Kidney (tissue), 13 donors: ENCODE measurements at regions not wholly inside any gene's neighbourhood (a gene's known extent, or its start where the extent isn't known, plus 50 kb on each side); places are given as distances from the start of the nearest gene placed in this dataset.

ENCODE experiments used
- DNase-seq, 5 donors: peaks; one replicate each; pipeline ENCODE4 v3.0.0-alpha.2; 2013 to 2020
- FAIRE-seq: peaks from 2 replicates; lab custom pipeline; 2012; peaks lifted over from hg19 to GRCh38; lab: Jason Lieb, UNC
- H3K27ac ChIP-seq, 2 donors: one replicate each; pipeline ENCODE4 v1.7.0; 2013; ENCODE audit warnings: low read depth in 2 of 2, low read length in 2 of 2, inconsistent platforms in 1 of 2
- H3K27me3 ChIP-seq: one replicate; pipeline ENCODE4 v1.7.1; 2013; ENCODE audit warnings: low read length, inconsistent platforms; ENCODE audit not compliant: control insufficient read depth, insufficient read depth
- H3K36me3 ChIP-seq, 3 donors: one replicate each; pipeline versions ENCODE4 v1.7.0 to v1.7.1; 2013; ENCODE audit warnings: low read length in 3 of 3, control low read depth in 1 of 3, inconsistent platforms in 1 of 3; ENCODE audit not compliant: insufficient read depth in 3 of 3, control insufficient read depth in 2 of 3
- H3K4me1 ChIP-seq, 3 donors: one replicate each; pipeline versions ENCODE4 v1.7.0 to v1.7.1; 2013; ENCODE audit warnings: low read length in 3 of 3, inconsistent platforms in 1 of 3, low read depth in 1 of 3; ENCODE audit not compliant: control insufficient read depth in 2 of 3, insufficient read depth in 2 of 3
- H3K4me3 ChIP-seq, 3 donors: one replicate each; pipeline versions ENCODE4 v1.7.0 to v1.8.1; 2013; ENCODE audit warnings: low read length in 3 of 3, control low read depth in 1 of 3, inconsistent platforms in 1 of 3
- H3K9ac ChIP-seq, 3 donors: one replicate each; pipeline versions ENCODE4 v1.7.0 to v1.7.1; 2013; ENCODE audit warnings: low read length in 3 of 3, control low read depth in 1 of 3, inconsistent platforms in 1 of 3
- H3K9me3 ChIP-seq, 3 donors: one replicate each; pipeline versions ENCODE4 v1.7.0 to v1.7.1; 2013; ENCODE audit warnings: low read length in 3 of 3, control low read depth in 1 of 3, inconsistent platforms in 1 of 3; ENCODE audit not compliant: control insufficient read depth in 2 of 3, insufficient read depth in 1 of 3
- CTCF ChIP-seq: IDR thresholded peaks from 3 replicates; pipeline ENCODE4 v1.5.1; 2012; ENCODE audit warnings: mild to moderate bottlenecking, moderate library complexity, borderline replicate concordance; ENCODE audit not compliant: insufficient read depth; ENCODE audit errors: extremely low read depth
- intact Hi-C: fragments of 100-400 bp; cut with DNase I; formaldehyde crosslinking; loops from one replicate; pipeline ENCODE4 v1.11.1; 2022
- donor health status: control.
- donor health status: control.
- donor health status: control.
- donor health status: control.
- donor health status: control.
- donor health status: DM: yes; HTN: yes; CAD: no.
- donor health status: Normal renal cell carcinoma (clear cell type).

- no peaks in the 10 kb centered on the region for H3K4me1 ChIP-seq
- no peak overlapping the region for H3K4me3 ChIP-seq
- no peak overlapping the region for H3K9ac ChIP-seq
- H3K27me3 ChIP-seq: no peaks in the 10 kb centered on the region
- DNase-seq (no peak), FAIRE-seq (no peak)
- H3K27ac ChIP-seq: no peak overlapping the region
- no peaks in the 10 kb centered on the region for H3K36me3 ChIP-seq
- intact Hi-C loops: no loop called here
- no peaks in the 10 kb centered on the region for H3K9me3 ChIP-seq
- TF ChIP-seq CTCF: no peak
These were observed 250.7 kb upstream of the JARID2 start for GRCh38 chr6:14995208-14995607.

- DNase-seq (no peak), FAIRE-seq (no peak)
- Histone ChIP-seq H3K9me3 (no peaks in the 10 kb centered on the region), H3K36me3 (no peaks in the 10 kb centered on the region), H3K4me3 (no peak overlapping the region), H3K27ac (no peak overlapping the region), H3K4me1 (no peaks in the 10 kb centered on the region), H3K27me3 (no peaks in the 10 kb centered on the region), H3K9ac (no peak overlapping the region)
- TF ChIP-seq CTCF: no peak
- intact Hi-C loops: no loop called here
These were observed 249.8 kb upstream of the JARID2 start for GRCh38 chr6:14995966-14996602.

GRCh38 chr6:14996892-14997291 lies 249.0 kb upstream of the JARID2 start:
- DNase-seq (no peak), FAIRE-seq (no peak)
- H3K9ac ChIP-seq: no peak overlapping the region
- no peak overlapping the region for H3K4me3 ChIP-seq
- no peak overlapping the region for H3K27ac ChIP-seq
- intact Hi-C loops: no loop called here
- H3K4me1 ChIP-seq: no peaks in the 10 kb centered on the region
- H3K36me3 ChIP-seq: no peaks in the 10 kb centered on the region
- H3K9me3 ChIP-seq: no peaks in the 10 kb centered on the region
- no peak for TF ChIP-seq CTCF
- no peaks in the 10 kb centered on the region for H3K27me3 ChIP-seq

GRCh38 chr6:14997507-14997906 lies 248.4 kb upstream of the JARID2 start:
- FAIRE-seq (no peak), DNase-seq (no peak)
- Histone ChIP-seq H3K27ac (no peak overlapping the region), H3K4me3 (no peak overlapping the region), H3K9ac (no peak overlapping the region), H3K27me3 (no peaks in the 10 kb centered on the region), H3K9me3 (no peaks in the 10 kb centered on the region), H3K4me1 (no peaks in the 10 kb centered on the region), H3K36me3 (no peaks in the 10 kb centered on the region)
- TF ChIP-seq CTCF: no peak
- intact Hi-C loops: no loop called here
